GM12878 (cell line): ENCODE measurements at regions not wholly inside any gene's neighbourhood (a gene's known extent, or its start where the extent isn't known, plus 50 kb on each side); places are given as distances from the start of the nearest gene placed in this dataset.

ENCODE experiments used
- ATAC-seq: fragments of 200-7000 bp; cut with Tn5 transposase; 3 replicates; pipeline ENCODE4 v1.9.1; 2020; ENCODE audit warnings: mild to moderate bottlenecking, moderate library complexity
- BruUV-seq: library from RNA; stranded (reverse); fragments of 400-500 nt; replicated peaks from 2 replicates; lab custom pipeline; 2021; lab: Mats Ljungman, UMichigan
- CTCF ChIA-PET: fragments of 300-600 bp; sonication (Branson Sonifier 250); formaldehyde crosslinking; extraction: SDS; loops from one replicate; lab custom pipeline; 2021; ENCODE audit warnings: inconsistent platforms; lab: Yijun Ruan, JAX
- POLR2A ChIA-PET: fragments of 350-600 bp; formaldehyde crosslinking; extraction: SDS; loops from one replicate; lab custom pipeline; 2021; ENCODE audit warnings: inconsistent platforms; lab: Charles Lee
- RAD21 ChIA-PET: fragments of 300-600 bp; sonication (Branson Sonifier 250); formaldehyde crosslinking; loops from one replicate; lab custom pipeline; 2023; ENCODE audit warnings: antibody characterized with exemption; ENCODE audit not compliant: unreplicated experiment; lab: Charles Lee
- SMC1A ChIA-PET: fragments of 300-600 bp; sonication (Branson Sonifier 250); formaldehyde crosslinking; loops from one replicate; lab custom pipeline; 2023; ENCODE audit not compliant: unreplicated experiment, uncharacterized antibody; lab: Charles Lee
- DNase-seq: peaks from one replicate; pipeline ENCODE4 v3.0.0-alpha.2; 2011; ENCODE audit warnings: low read depth, low spot score
- FAIRE-seq: peaks from 3 replicates; lab custom pipeline; 2011; peaks lifted over from hg19 to GRCh38; lab: Jason Lieb, UNC
- H2AFZ ChIP-seq: 2 replicates; pipeline ENCODE4 v1.6.0; 2011; ENCODE audit warnings: low read depth, low read length, control low read depth; ENCODE audit not compliant: control insufficient read depth
- H3K27ac ChIP-seq: 2 replicates; pipeline ENCODE4 v1.5.1; 2011; ENCODE audit warnings: control low read depth; ENCODE audit not compliant: control insufficient read depth, insufficient read depth
- H3K27me3 ChIP-seq, 2 experiments: replicated peaks in 1 of 2; 2 replicates each; pipeline versions ENCODE4 v1.6.0 to v1.6.1; 2011; ENCODE audit warnings: low read length in 1 of 2; ENCODE audit not compliant: control insufficient read depth in 2 of 2, insufficient read depth in 2 of 2
- H3K36me3 ChIP-seq, 2 experiments: 2 replicates each; pipeline ENCODE4 v1.5.1; 2011; ENCODE audit warnings: low read length in 1 of 2; ENCODE audit not compliant: control insufficient read depth in 2 of 2, insufficient read depth in 2 of 2
- H3K4me1 ChIP-seq: 2 replicates; pipeline ENCODE4 v1.6.1; 2011; ENCODE audit warnings: mild to moderate bottlenecking, low read length, moderate library complexity, mixed read lengths; ENCODE audit not compliant: control insufficient read depth, insufficient read depth
- H3K4me2 ChIP-seq: 2 replicates; pipeline ENCODE4 v1.6.0; 2011; ENCODE audit warnings: control low read depth; ENCODE audit not compliant: control insufficient read depth, insufficient read depth
- H3K4me3 ChIP-seq: fragments of 200-600 bp; sonication (generic); 2 replicates; pipeline ENCODE4 v1.5.1; 2016
- H3K79me2 ChIP-seq: 2 replicates; pipeline ENCODE4 v1.6.0; 2011; ENCODE audit warnings: low read length; ENCODE audit not compliant: control insufficient read depth, insufficient read depth
- H3K9ac ChIP-seq: 2 replicates; pipeline ENCODE4 v1.8.0; 2011; ENCODE audit warnings: low read length, control low read depth, mixed read lengths; ENCODE audit not compliant: control insufficient read depth, insufficient read depth
- H3K9me3 ChIP-seq: replicated peaks from 3 replicates; pipeline ENCODE4 v1.5.1; 2011; ENCODE audit warnings: mild to moderate bottlenecking, low read length; ENCODE audit not compliant: control insufficient read depth, insufficient read depth
- H4K20me1 ChIP-seq: 2 replicates; pipeline ENCODE4 v1.6.0; 2011; ENCODE audit not compliant: control insufficient read depth, insufficient read depth
- BCL3 ChIP-seq: IDR thresholded peaks from 2 replicates; pipeline ENCODE4 v1.6.1; 2011; ENCODE audit warnings: borderline replicate concordance, low read depth, mild to moderate bottlenecking, moderate library complexity, low read length; ENCODE audit not compliant: insufficient read depth, poor library complexity, severe bottlenecking
- IRF3 ChIP-seq: fragments of 450-650 bp; IDR thresholded peaks from 2 replicates; pipeline ENCODE4 v1.6.1; 2014; ENCODE audit warnings: mild to moderate bottlenecking
- SPI1 ChIP-seq: IDR thresholded peaks from 2 replicates; pipeline ENCODE4 v1.6.1; 2011; ENCODE audit warnings: low read depth, mild to moderate bottlenecking, low read length, moderate library complexity, borderline replicate concordance; ENCODE audit not compliant: insufficient read depth
- WGBS: methylation state at CpG from one replicate; pipeline ENCODE4 v1.1.6; 2016; ENCODE audit warnings: low lambda C conversion rate; ENCODE audit not compliant: insufficient replicate concordance, insufficient coverage; ENCODE audit errors: missing lambda C conversion rate; 5-methylcytosine and 5-hydroxymethylcytosine counted together
- in situ Hi-C: fragments of 300-500 bp; cut with MboI; formaldehyde crosslinking; loops from 9 replicates; pipeline ENCODE4 v1.14.3; 2018; ENCODE audit warnings: mixed read lengths
- intact Hi-C: fragments of 100-400 bp; cut with micrococcal nuclease; formaldehyde crosslinking; loops from one replicate; pipeline ENCODE4 v1.14.2; 2022; ENCODE audit not compliant: unreplicated experiment

- TF ChIP-seq IRF3 = no peak
Measured at GRCh38 chr22:49568751-49569285, 258.9 kb downstream of the BRD1 start (continued).

- Histone ChIP-seq H3K36me3 (no peaks in the 10 kb centered on the region), H3K4me2 (no peak overlapping the region), H2AFZ (no peak overlapping the region), H3K27me3 (no peaks in the 10 kb centered on the region)
- no TSS peak for BruUV-seq
- FAIRE-seq = no peak
- 68% methylated on average over 25 of the region's 25 CpGs for WGBS
- in situ Hi-C loops = no loop called here
- RAD21 ChIA-PET = no interaction called here
- peak; percentile 16; the same call in 1 of the 2 replicates for TF ChIP-seq SPI1
- no peak for TF ChIP-seq BCL3
- TF ChIP-seq, all 136 proteins: peak for 1
- no peaks in the 10 kb centered on the region for H3K79me2 ChIP-seq
- intact Hi-C loops = no loop called here
- no peak for ATAC-seq
- no peak overlapping the region for H3K4me3 ChIP-seq
- no peak for DNase-seq
- no peak overlapping the region for H3K27ac ChIP-seq
- H3K4me1 ChIP-seq = no peaks in the 10 kb centered on the region
- no peaks in the 10 kb centered on the region for H4K20me1 ChIP-seq
- POLR2A ChIA-PET = no interaction called here
- no peak overlapping the region for H3K9ac ChIP-seq
- SMC1A ChIA-PET = no interaction called here
- CTCF ChIA-PET = no interaction called here
- H3K9me3 ChIP-seq = no peaks in the 10 kb centered on the region; the same call in 2 of the 3 replicates
Measured at GRCh38 chr22:49567899-49568750, 259.5 kb downstream of the BRD1 start.
